Activated CD8-positive, alpha-beta memory T cell treated with anti-CD3 and anti-CD28 coated beads for 48 hours (primary cell): ENCODE measurements at regions not wholly inside any gene's neighbourhood (a gene's known extent, or its start where the extent isn't known, plus 50 kb on each side); places are given as distances from the start of the nearest gene placed in this dataset.

Source experiments
- DNase-seq, 3 experiments: peaks; one replicate each; pipeline ENCODE4 v3.0.0-alpha.2; 2020; ENCODE audit warnings: low read depth in 2 of 3, low spot score in 2 of 3

- DNase-seq: no peak
Observed at GRCh38 chr4:11732155-11732554, 303.5 kb upstream of the HS3ST1 start.

GRCh38 chr4:11730545-11730944, 301.9 kb upstream of the HS3ST1 start:
- DNase-seq: no peak

- DNase-seq: no peak
Observed at GRCh38 chr4:11729548-11729947, 300.9 kb upstream of the HS3ST1 start.

- no peak for DNase-seq
Observed at GRCh38 chr4:11727903-11728564, 299.3 kb upstream of the HS3ST1 start.

GRCh38 chr4:11724731-11725130, 296.0 kb upstream of the HS3ST1 start:
- DNase-seq: no peak

GRCh38 chr4:11722223-11722622, 293.5 kb upstream of the HS3ST1 start:
- no peak for DNase-seq

- DNase-seq: no peak
Observed at GRCh38 chr4:11720292-11720691, 291.6 kb upstream of the HS3ST1 start.

GRCh38 chr4:11719879-11720278, 291.2 kb upstream of the HS3ST1 start:
- DNase-seq: no peak

GRCh38 chr4:11715753-11716521, 287.2 kb upstream of the HS3ST1 start:
- DNase-seq: no peak

GRCh38 chr4:11710453-11711093, 281.9 kb upstream of the HS3ST1 start:
- no peak for DNase-seq

GRCh38 chr4:11704186-11704830, 275.6 kb upstream of the HS3ST1 start:
- no peak for DNase-seq

GRCh38 chr4:11702886-11703557, 274.3 kb upstream of the HS3ST1 start:
- no peak for DNase-seq

- DNase-seq: no peak
Observed at GRCh38 chr4:11701966-11702725, 273.5 kb upstream of the HS3ST1 start.

GRCh38 chr4:11700751-11701226, 272.1 kb upstream of the HS3ST1 start:
- no peak for DNase-seq

GRCh38 chr4:11698846-11699590, 270.3 kb upstream of the HS3ST1 start:
- no peak for DNase-seq

GRCh38 chr4:11698033-11698432, 269.3 kb upstream of the HS3ST1 start:
- no peak for DNase-seq

GRCh38 chr4:11693693-11694092, 265.0 kb upstream of the HS3ST1 start:
- no peak for DNase-seq

GRCh38 chr4:11691236-11691635, 262.5 kb upstream of the HS3ST1 start:
- DNase-seq: no peak

- no peak for DNase-seq
Observed at GRCh38 chr4:11687727-11688126, 259.0 kb upstream of the HS3ST1 start.

GRCh38 chr4:11685481-11685880, 256.8 kb upstream of the HS3ST1 start:
- DNase-seq: no peak
